H1 (cell line): ENCODE measurements at regions not wholly inside any gene's neighbourhood (a gene's known extent, or its start where the extent isn't known, plus 50 kb on each side); places are given as distances from the start of the nearest gene placed in this dataset.

Source experiments
- CTCF ChIA-PET: fragments of 300-600 bp; sonication (Branson Sonifier 250); formaldehyde crosslinking; loops from one replicate; lab custom pipeline; 2021; ENCODE audit not compliant: partially characterized antibody; lab: Charles Lee
- POLR2A ChIA-PET: fragments of 300-600 bp; sonication (Branson Sonifier 250); formaldehyde crosslinking; loops from one replicate; lab custom pipeline; 2021; ENCODE audit warnings: inconsistent platforms; ENCODE audit not compliant: partially characterized antibody; lab: Charles Lee
- DNase-seq, 2 experiments: peaks; one replicate each; pipeline versions ENCODE4 v3.0.0 to v3.0.0-alpha.2; 2010 to 2022; ENCODE audit warnings: low spot score in 2 of 2, low read depth in 1 of 2, mixed read lengths in 1 of 2
- FAIRE-seq: peaks from 2 replicates; lab custom pipeline; 2011; peaks lifted over from hg19 to GRCh38; lab: Jason Lieb, UNC
- H2AFZ ChIP-seq: 2 replicates; pipeline ENCODE4 v1.8.1; 2012; ENCODE audit warnings: low read length, inconsistent platforms
- H2AK5ac ChIP-seq: 2 replicates; pipeline ENCODE4 v1.6.1; 2013; ENCODE audit warnings: low read depth, low read length
- H2BK120ac ChIP-seq: replicated peaks from 2 replicates; pipeline ENCODE3; 2013; ENCODE audit warnings: low read depth, low read length, inconsistent platforms
- H2BK12ac ChIP-seq: 2 replicates; pipeline ENCODE4 v1.6.1; 2013; ENCODE audit warnings: low read depth, low read length
- H2BK15ac ChIP-seq: 2 replicates; pipeline ENCODE4 v1.6.1; 2013; ENCODE audit warnings: low read length
- H2BK20ac ChIP-seq: 2 replicates; pipeline ENCODE4 v1.6.1; 2013; ENCODE audit warnings: low read length
- H2BK5ac ChIP-seq: 2 replicates; pipeline ENCODE4 v1.6.1; 2013; ENCODE audit warnings: low read depth, low read length
- H3K14ac ChIP-seq: 2 replicates; pipeline ENCODE4 v1.6.1; 2013; ENCODE audit warnings: inconsistent platforms; ENCODE audit not compliant: insufficient read length
- H3K18ac ChIP-seq: 2 replicates; pipeline ENCODE4 v1.6.1; 2013; ENCODE audit warnings: low read length; ENCODE audit errors: extremely low read depth
- H3K23ac ChIP-seq: 2 replicates; pipeline ENCODE4 v1.6.1; 2013; ENCODE audit warnings: inconsistent platforms; ENCODE audit not compliant: insufficient read length
- H3K23me2 ChIP-seq: 2 replicates; pipeline ENCODE4 v1.6.1; 2013; ENCODE audit warnings: low read depth, low read length
- H3K27ac ChIP-seq: 2 replicates; pipeline ENCODE4 v1.6.1; 2011; ENCODE audit warnings: low read depth, low read length, inconsistent platforms
- H3K27me3 ChIP-seq, 4 experiments: replicated peaks in 1 of 4; 1 replicate in 1 of 4; 2 replicates in 3 of 4; pipeline versions ENCODE4 v1.6.1 to v1.8.1; 2011 to 2013; ENCODE audit warnings: low read length in 3 of 4, mild to moderate bottlenecking in 3 of 4, inconsistent platforms in 2 of 4, mixed read lengths in 2 of 4, moderate library complexity in 1 of 4; ENCODE audit not compliant: control insufficient read depth in 3 of 4, insufficient read depth in 3 of 4; ENCODE audit errors: extremely low read depth in 1 of 4
- H3K36me3 ChIP-seq, 4 experiments: 2 replicates each; pipeline versions ENCODE4 v1.6.1 to v1.8.1; 2011 to 2013; ENCODE audit warnings: mild to moderate bottlenecking in 4 of 4, low read length in 3 of 4, moderate library complexity in 2 of 4, control low read depth in 1 of 4, inconsistent platforms in 1 of 4; ENCODE audit not compliant: insufficient read depth in 4 of 4, control insufficient read depth in 2 of 4
- H3K4ac ChIP-seq: replicated peaks from 2 replicates; pipeline ENCODE3; 2013; ENCODE audit warnings: low read length, low read depth, mixed read lengths, inconsistent platforms; ENCODE audit not compliant: insufficient read length
- H3K4me1 ChIP-seq, 4 experiments: replicated peaks in 1 of 4; 1 replicate in 1 of 4; 2 replicates in 3 of 4; pipeline versions ENCODE4 v1.6.1 to v1.8.1; 2011 to 2013; ENCODE audit warnings: low read length in 3 of 4, inconsistent platforms in 2 of 4, mixed read lengths in 1 of 4; ENCODE audit not compliant: insufficient read depth in 4 of 4, control insufficient read depth in 3 of 4
- H3K4me2 ChIP-seq, 2 experiments: 2 replicates each; pipeline versions ENCODE4 v1.6.1 to v1.8.1; 2011 to 2013; ENCODE audit warnings: low read depth in 2 of 2, low read length in 2 of 2, control low read depth in 1 of 2, inconsistent platforms in 1 of 2, mild to moderate bottlenecking in 1 of 2; ENCODE audit not compliant: insufficient read depth in 1 of 2
- H3K4me3 ChIP-seq, 4 experiments: fragments of 200-600, 300-600 bp in 1 of 4; sonication (generic), shearing (Covaris generic), sonication (Bioruptor Twin) in 1 of 4; 2 replicates each; pipeline versions ENCODE4 v1.5.1 to v1.8.1; 2011 to 2016; ENCODE audit warnings: low read length in 4 of 4, low read depth in 3 of 4, control low read depth in 2 of 4, inconsistent platforms in 2 of 4, mild to moderate bottlenecking in 2 of 4, mixed read lengths in 1 of 4, moderate library complexity in 1 of 4; ENCODE audit not compliant: insufficient read depth in 2 of 4; ENCODE audit errors: extremely low read depth in 1 of 4
- H3K56ac ChIP-seq: replicated peaks from 2 replicates; pipeline ENCODE3; 2013; ENCODE audit warnings: low read depth, mild to moderate bottlenecking, mixed read lengths, low read length, inconsistent platforms; ENCODE audit not compliant: insufficient read length
- H3K79me1 ChIP-seq: 2 replicates; pipeline ENCODE4 v1.6.1; 2013; ENCODE audit warnings: low read depth, low read length, control low read depth
- H3K79me2 ChIP-seq, 2 experiments: 2 replicates each; pipeline versions ENCODE4 v1.6.1 to v1.8.1; 2012 to 2013; ENCODE audit warnings: low read length in 2 of 2, mild to moderate bottlenecking in 2 of 2, inconsistent platforms in 1 of 2; ENCODE audit not compliant: insufficient read depth in 2 of 2, control insufficient read depth in 1 of 2
- H3K9ac ChIP-seq, 4 experiments: replicated peaks in 1 of 4; 1 replicate in 1 of 4; 2 replicates in 3 of 4; pipeline versions ENCODE4 v1.6.1 to v1.8.1; 2011 to 2013; ENCODE audit warnings: low read depth in 3 of 4, low read length in 3 of 4, control low read depth in 2 of 4, mild to moderate bottlenecking in 2 of 4, moderate library complexity in 2 of 4, inconsistent platforms in 1 of 4; ENCODE audit errors: extremely low read depth in 1 of 4
- H3K9me3 ChIP-seq, 2 experiments: 2 replicates each; pipeline versions ENCODE4 v1.6.1 to v1.8.1; 2012 to 2013; ENCODE audit warnings: mild to moderate bottlenecking in 2 of 2, moderate library complexity in 2 of 2, control low read depth in 1 of 2, inconsistent platforms in 1 of 2, low read depth in 1 of 2, low read length in 1 of 2, mixed read lengths in 1 of 2; ENCODE audit not compliant: insufficient read depth in 2 of 2
- H4K20me1 ChIP-seq, 2 experiments: replicated peaks in 1 of 2; 2 replicates each; pipeline versions ENCODE3 to v1.8.1; 2011 to 2013; ENCODE audit warnings: inconsistent platforms in 2 of 2, low read length in 2 of 2, mild to moderate bottlenecking in 1 of 2; ENCODE audit not compliant: insufficient read depth in 2 of 2, control insufficient read depth in 1 of 2
- H4K5ac ChIP-seq: 2 replicates; pipeline ENCODE4 v1.6.1; 2013; ENCODE audit warnings: low read length, low read depth, mixed read lengths, inconsistent platforms; ENCODE audit not compliant: insufficient read length
- H4K8ac ChIP-seq: 2 replicates; pipeline ENCODE4 v1.8.0; 2013; ENCODE audit warnings: mild to moderate bottlenecking, moderate library complexity, low read length, inconsistent platforms; ENCODE audit not compliant: insufficient read depth; ENCODE audit errors: extremely low read depth
- H4K91ac ChIP-seq: replicated peaks from 2 replicates; pipeline ENCODE3; 2013; ENCODE audit warnings: low read length, mixed read lengths, inconsistent platforms; ENCODE audit not compliant: insufficient read length
- ATF3 ChIP-seq: IDR thresholded peaks from 2 replicates; pipeline ENCODE4 v1.6.1; 2011; ENCODE audit warnings: low read depth, mild to moderate bottlenecking, low read length; ENCODE audit not compliant: insufficient read depth
- CTBP2 ChIP-seq: IDR thresholded peaks from 2 replicates; pipeline ENCODE4 v1.7.0; 2011; ENCODE audit warnings: borderline replicate concordance, mild to moderate bottlenecking, moderate library complexity, mixed read lengths, low read length; ENCODE audit not compliant: insufficient read depth, insufficient read length
- JUN ChIP-seq: IDR thresholded peaks from 2 replicates; pipeline ENCODE4 v1.6.1; 2011; ENCODE audit warnings: low read depth, mild to moderate bottlenecking, improper control_type of control experiment, low read length
- KDM4A ChIP-seq: IDR thresholded peaks from one replicate; pipeline ENCODE4 v1.7.1; 2012; ENCODE audit warnings: low read depth, mild to moderate bottlenecking, moderate library complexity, low read length, inconsistent platforms; ENCODE audit not compliant: severe bottlenecking
- POU5F1 ChIP-seq: IDR thresholded peaks from 2 replicates; pipeline ENCODE4 v1.6.1; 2011; ENCODE audit warnings: low read depth, mild to moderate bottlenecking, low read length, moderate library complexity
- RNF2 ChIP-seq: fragments of 200-900, 300-1000 bp; sonication (generic); IDR thresholded peaks from 2 replicates; pipeline ENCODE4 v1.7.1; 2016; ENCODE audit warnings: borderline replicate concordance, low read depth, mild to moderate bottlenecking, antibody characterized with exemption, low read length; ENCODE audit not compliant: poor library complexity, severe bottlenecking; ENCODE audit errors: missing control alignments
- SAP30 ChIP-seq: fragments of 300-600 bp; sonication (generic); IDR thresholded peaks from 2 replicates; pipeline ENCODE4 v1.7.1; 2012; ENCODE audit warnings: low read length, moderate library complexity, mild to moderate bottlenecking, inconsistent platforms; ENCODE audit not compliant: insufficient read depth, insufficient replicate concordance
- SIRT6 ChIP-seq: IDR thresholded peaks from one replicate; pipeline ENCODE4 v1.7.1; 2012; ENCODE audit warnings: low read length, inconsistent platforms
- SIX5 ChIP-seq: IDR thresholded peaks from 2 replicates; pipeline ENCODE4 v1.6.1; 2011; ENCODE audit warnings: mild to moderate bottlenecking, low read depth, low read length
- SP4 ChIP-seq: IDR thresholded peaks from 2 replicates; pipeline ENCODE4 v1.6.1; 2012; ENCODE audit warnings: low read length, inconsistent platforms
- SRF ChIP-seq: IDR thresholded peaks from 2 replicates; pipeline ENCODE4 v1.6.1; 2011; ENCODE audit warnings: mild to moderate bottlenecking, low read depth, low read length, moderate library complexity
- SUZ12 ChIP-seq: fragments of 200-600 bp; sonication (generic); IDR thresholded peaks from 2 replicates; pipeline ENCODE4 v1.6.1; 2012; ENCODE audit warnings: mild to moderate bottlenecking, inconsistent platforms, low read length, moderate library complexity, mixed read lengths
- TAF7 ChIP-seq: optimal IDR thresholded peaks from 2 replicates; pipeline ENCODE3; 2011; ENCODE audit warnings: low read depth, mild to moderate bottlenecking, inconsistent platforms, low read length, moderate library complexity, borderline replicate concordance
- whole genome bisulfite sequencing, 2 experiments: shearing (Covaris generic) in 1 of 2; methylation state at CpG; one replicate each; pipeline versions ENCODE4 v1.1.6 to v1.1.7; 2013 to 2015; ENCODE audit warnings: low lambda C conversion rate in 2 of 2, mixed read lengths in 2 of 2, inconsistent platforms in 1 of 2, low coverage in 1 of 2, missing lambda C conversion rate in 1 of 2; ENCODE audit not compliant: insufficient replicate concordance in 2 of 2, insufficient coverage in 1 of 2, insufficient read length in 1 of 2; ENCODE audit errors: extremely low coverage in 1 of 2, missing lambda C conversion rate in 1 of 2; 5-methylcytosine and 5-hydroxymethylcytosine counted together

- Histone ChIP-seq H3K9me3 (no peaks in the 10 kb centered on the region), H3K4ac (peak overlapping the region; percentile 48), H4K8ac (no peak overlapping the region), H2AK5ac (peak overlapping the region; percentile 91; the same call in 1 of the 2 replicates), H2AFZ (no peak overlapping the region), H3K79me1 (peaks cover 4% of the 10 kb centered on the region; the same call in 1 of the 2 replicates), H3K18ac (no peak overlapping the region; the same call in 1 of the 2 replicates), H3K56ac (no peak overlapping the region), H3K4me2 (no peak overlapping the region), H3K23me2 (no peaks in the 10 kb centered on the region), H2BK120ac (no peak overlapping the region), H2BK15ac (peak overlapping the region; percentile 90; the same call in 1 of the 2 replicates), H3K23ac (no peak overlapping the region), H2BK5ac (peak overlapping the region; percentile 86; the same call in 1 of the 2 replicates), H3K14ac (no peak overlapping the region), H3K9ac (no peak overlapping the region), H3K4me1 (peaks cover 0 to 18% (median 14%) of the 10 kb centered on the region in 4 experiments; a peak in 4 of 7 replicates), H4K5ac (no peak overlapping the region), H3K36me3 (no peaks in the 10 kb centered on the region), H2BK12ac (peak overlapping the region; percentile 72), H2BK20ac (peak overlapping the region; percentile 56; the same call in 1 of the 2 replicates), H3K27me3 (no peaks in the 10 kb centered on the region), H3K79me2 (peaks cover 14 to 72% of the 10 kb centered on the region in 2 experiments), H3K4me3 (no peak overlapping the region), H3K27ac (no peak overlapping the region), H4K91ac (peak overlapping the region; percentile 68), H4K20me1 (no peaks in the 10 kb centered on the region)
- ChIA-PET CTCF (interaction anchor here (0.6 kb wide), 1 partner anchor 31 kb away, joined by 4 read pairs; no protein-coding TSS in a partner anchor), POLR2A (no interaction called here)
- FAIRE-seq (no peak), DNase-seq (no peak)
- 77 to 100% methylated on average over 1 to 7 of the region's 8 CpGs for WGBS, 2 experiments
- TF ChIP-seq TAF7 (no peak), KDM4A (no peak), POU5F1 (no peak), CTBP2 (no peak), JUN (no peak), SRF (no peak), ATF3 (no peak), RNF2 (no peak), SUZ12 (no peak), SIX5 (no peak), SAP30 (no peak), SP4 (no peak), SIRT6 (no peak)
Measured at GRCh38 chr3:42023380-42023779, 61.5 kb upstream of the ULK4 start.
